ENCODE measurements at regions not wholly inside any gene's neighbourhood (a gene's known extent, or its start where the extent isn't known, plus 50 kb on each side); places are given as distances from the start of the nearest gene placed in this dataset.

- TF ChIP-seq ZNF462 (CRISPR knock-in tag; IDR thresholded peaks at IDR 0.05) (no peak), CTCF (conservative IDR thresholded peaks at IDR 0.05; ENCODE audit: low read depth in 2 of 2) (no peak), EZH2 (IDR thresholded peaks at IDR 0.05; ENCODE audit: low read depth, unreplicated experiment) (no peak), ZNF331 (CRISPR knock-in tag; IDR thresholded peaks at IDR 0.05; ENCODE audit: low read depth) (no peak)
These were observed 129.2 kb upstream of the ARID1B start (continued) for GRCh38 chr6:156647991-156648390.

GRCh38 chr6:156647140-156647784, 129.9 kb upstream of the ARID1B start:
- no peaks in the 10 kb centered on the region for H3K79me2 ChIP-seq (replicated peaks; ENCODE audit: insufficient read depth)
- no peak for TF ChIP-seq REST (IDR thresholded peaks at IDR 0.05; ENCODE audit: unreplicated experiment)
- no peak for TF ChIP-seq STAT1 (IDR thresholded peaks at IDR 0.05; ENCODE audit: unreplicated experiment)
- TF ChIP-seq CTCF (conservative IDR thresholded peaks at IDR 0.05; ENCODE audit: low read depth in 2 of 2) = no peak
- TF ChIP-seq CREB1 (CRISPR knock-in tag; IDR thresholded peaks at IDR 0.05; ENCODE audit: low read depth) = no peak
- TF ChIP-seq EZH2phosphoT487 (IDR thresholded peaks at IDR 0.05; ENCODE audit: unreplicated experiment) = no peak
- TF ChIP-seq ZNF331 (CRISPR knock-in tag; IDR thresholded peaks at IDR 0.05; ENCODE audit: low read depth) = no peak

More at GRCh38 chr6:156647140-156647784, 129.9 kb upstream of the ARID1B start:
- no peaks in the 10 kb centered on the region for H3K27me3 ChIP-seq (ENCODE audit: insufficient read depth)
- no peak for ATAC-seq
- H3K27ac ChIP-seq (ENCODE audit: low read depth) = no peak overlapping the region
- H3K4me3 ChIP-seq = no peak overlapping the region
- H3K9me2 ChIP-seq (ENCODE audit: insufficient read depth) = peaks cover under 1% of the 10 kb centered on the region; the same call in 1 of the 2 replicates
- H3K4me1 ChIP-seq (ENCODE audit: insufficient read depth) = no peaks in the 10 kb centered on the region
- H3F3A ChIP-seq (replicated peaks; ENCODE audit: low read depth) = no peaks in the 10 kb centered on the region
- H3K4me2 ChIP-seq = no peak overlapping the region
- H3K4me1 Mint-ChIP-seq = peaks cover 3% of the 10 kb centered on the region; the same call in 2 of the 3 replicates
- H3K4me3 Mint-ChIP-seq = no peak overlapping the region
- H3K27ac Mint-ChIP-seq = no peak overlapping the region
- peaks cover 2% of the 10 kb centered on the region for H3K27me3 Mint-ChIP-seq (ENCODE audit: insufficient read depth, low read depth, poor library complexity)
- DNase-seq (ENCODE audit: low spot score) = no peak
- 0 out of 2 replicates have a peak overlapping the region, but pooled peaks have one; percentile 80 for H2AFZ ChIP-seq
- H3K9me3 Mint-ChIP-seq = peaks cover 3% of the 10 kb centered on the region; the same call in 2 of the 3 replicates
- H3K36me3 Mint-ChIP-seq (ENCODE audit: low read depth) = peaks cover 6% of the 10 kb centered on the region; the same call in 1 of the 3 replicates
- no peaks in the 10 kb centered on the region for H4K20me1 ChIP-seq (replicated peaks; ENCODE audit: insufficient read depth)
- H3K36me3 ChIP-seq (ENCODE audit: insufficient read depth) = no peaks in the 10 kb centered on the region

Data from GM23338 (cell line).